ENCODE measurements at regions not wholly inside any gene's neighbourhood (a gene's known extent, or its start where the extent isn't known, plus 50 kb on each side); places are given as distances from the start of the nearest gene placed in this dataset.

DNA sequence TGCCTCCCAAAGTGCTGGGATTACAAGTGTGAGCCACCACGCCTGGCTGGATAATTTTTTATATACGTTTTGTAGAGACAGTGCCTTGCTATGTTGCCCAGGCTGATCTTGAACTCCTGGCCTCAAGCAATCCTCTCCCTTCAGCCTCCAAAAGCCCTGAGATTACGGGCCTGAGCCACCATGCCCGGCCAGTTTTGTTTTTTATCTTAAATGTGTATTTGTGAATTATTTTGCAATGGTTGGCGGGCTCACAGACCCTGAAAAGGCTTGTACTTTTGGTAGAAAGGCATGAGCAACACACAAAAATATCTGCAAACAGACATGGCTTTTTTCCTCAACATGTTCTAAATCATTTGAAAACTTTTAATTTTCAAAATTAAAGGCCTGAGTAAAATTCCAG, 73.4 kb upstream of the TMEM18 start:
- TF ChIP-seq EZH2 (IDR thresholded peaks at IDR 0.05; ENCODE audit: low read length, missing control alignments), result no peak
- TF ChIP-seq, protein P1, sequence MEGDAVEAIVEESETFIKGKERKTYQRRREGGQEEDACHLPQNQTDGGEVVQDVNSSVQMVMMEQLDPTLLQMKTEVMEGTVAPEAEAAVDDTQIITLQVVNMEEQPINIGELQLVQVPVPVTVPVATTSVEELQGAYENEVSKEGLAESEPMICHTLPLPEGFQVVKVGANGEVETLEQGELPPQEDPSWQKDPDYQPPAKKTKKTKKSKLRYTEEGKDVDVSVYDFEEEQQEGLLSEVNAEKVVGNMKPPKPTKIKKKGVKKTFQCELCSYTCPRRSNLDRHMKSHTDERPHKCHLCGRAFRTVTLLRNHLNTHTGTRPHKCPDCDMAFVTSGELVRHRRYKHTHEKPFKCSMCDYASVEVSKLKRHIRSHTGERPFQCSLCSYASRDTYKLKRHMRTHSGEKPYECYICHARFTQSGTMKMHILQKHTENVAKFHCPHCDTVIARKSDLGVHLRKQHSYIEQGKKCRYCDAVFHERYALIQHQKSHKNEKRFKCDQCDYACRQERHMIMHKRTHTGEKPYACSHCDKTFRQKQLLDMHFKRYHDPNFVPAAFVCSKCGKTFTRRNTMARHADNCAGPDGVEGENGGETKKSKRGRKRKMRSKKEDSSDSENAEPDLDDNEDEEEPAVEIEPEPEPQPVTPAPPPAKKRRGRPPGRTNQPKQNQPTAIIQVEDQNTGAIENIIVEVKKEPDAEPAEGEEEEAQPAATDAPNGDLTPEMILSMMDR (conservative IDR thresholded peaks at IDR 0.05 in 1 of 2, IDR thresholded peaks at IDR 0.05 in 1 of 2; ENCODE audit: low read depth in 1 of 2, low read length in 2 of 2), result no peak
- no peak overlapping the region for H3K4me3 ChIP-seq (replicated peaks in 1 of 4; ENCODE audit: control extremely low read depth in 1 of 4, insufficient read depth in 1 of 4, low read depth in 3 of 4, low read length in 4 of 4)
- H3K79me2 ChIP-seq (ENCODE audit: control insufficient read depth, insufficient read depth, low read length), result no peaks in the 10 kb centered on the region

DNA sequence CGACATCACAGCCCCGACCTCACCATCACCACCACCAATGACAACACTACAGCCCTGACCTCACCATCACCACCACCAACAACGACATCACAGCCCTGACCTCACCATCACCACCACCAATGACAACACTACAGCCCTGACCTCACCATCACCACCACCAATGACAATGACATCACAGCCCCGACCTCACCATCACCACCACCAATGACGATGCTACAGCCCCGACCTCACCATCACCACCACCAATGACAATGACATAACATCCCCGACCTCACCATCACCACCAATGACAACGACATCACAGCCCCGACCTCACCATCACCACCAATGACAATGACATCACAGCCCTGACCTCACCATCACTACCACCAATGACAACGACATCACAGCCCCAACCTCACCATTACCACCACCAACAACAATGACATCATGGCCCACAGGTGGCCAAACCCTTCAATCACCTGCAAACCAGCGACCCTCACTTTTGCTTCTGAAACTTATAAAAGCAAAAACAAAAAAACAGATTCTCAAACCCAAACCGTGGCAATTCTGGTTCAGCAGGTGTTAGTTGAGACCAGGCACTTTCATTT, 70.7 kb upstream of the TMEM18 start:
- no peaks in the 10 kb centered on the region for H3K79me2 ChIP-seq (ENCODE audit: control insufficient read depth, insufficient read depth, low read length)
- H3K9me3 ChIP-seq (ENCODE audit: control insufficient read depth, insufficient read depth, low read depth, low read length), result no peaks in the 10 kb centered on the region
- H4K20me1 ChIP-seq (ENCODE audit: control insufficient read depth, extremely low read depth, insufficient read depth, low read length), result no peaks in the 10 kb centered on the region
- no peaks in the 10 kb centered on the region for H3K27me3 ChIP-seq (ENCODE audit: control insufficient read depth, insufficient read depth, low read length)
- H2AFZ ChIP-seq (ENCODE audit: low read length), result no peak overlapping the region
- H3K36me3 ChIP-seq (ENCODE audit: control insufficient read depth, insufficient read depth, low read length), result no peaks in the 10 kb centered on the region
- TF ChIP-seq, protein P1 (conservative IDR thresholded peaks at IDR 0.05 in 1 of 2, IDR thresholded peaks at IDR 0.05 in 1 of 2; ENCODE audit: low read depth in 1 of 2, low read length in 2 of 2), result no peak
- no peak for TF ChIP-seq EZH2 (IDR thresholded peaks at IDR 0.05; ENCODE audit: low read length, missing control alignments)
- H3K4me2 ChIP-seq (ENCODE audit: extremely low read depth, insufficient read depth, low read length), result no peak overlapping the region
- no peak overlapping the region for H3K4me3 ChIP-seq (replicated peaks in 1 of 4; ENCODE audit: control extremely low read depth in 1 of 4, insufficient read depth in 1 of 4, low read depth in 3 of 4, low read length in 4 of 4)
- H3K27ac ChIP-seq (ENCODE audit: insufficient read depth, low read length), result no peak overlapping the region
- no peak for DNase-seq (ENCODE audit: low read depth in 2 of 2)
- H3K9ac ChIP-seq (ENCODE audit: insufficient read depth, low read length), result no peak overlapping the region
- H3K4me1 ChIP-seq (ENCODE audit: control insufficient read depth, extremely low read depth, insufficient read depth, low read length), result no peaks in the 10 kb centered on the region

More for the DNA sequence above, 73.4 kb upstream of the TMEM18 start:
- H3K9me3 ChIP-seq (ENCODE audit: control insufficient read depth, insufficient read depth, low read depth, low read length), result no peaks in the 10 kb centered on the region
- no peak overlapping the region for H2AFZ ChIP-seq (ENCODE audit: low read length)
- no peak overlapping the region for H3K4me2 ChIP-seq (ENCODE audit: extremely low read depth, insufficient read depth, low read length)
- no peak overlapping the region for H3K9ac ChIP-seq (ENCODE audit: insufficient read depth, low read length)
- no peak overlapping the region for H3K27ac ChIP-seq (ENCODE audit: insufficient read depth, low read length)
- H4K20me1 ChIP-seq (ENCODE audit: control insufficient read depth, extremely low read depth, insufficient read depth, low read length), result no peaks in the 10 kb centered on the region
- H3K4me1 ChIP-seq (ENCODE audit: control insufficient read depth, extremely low read depth, insufficient read depth, low read length), result no peaks in the 10 kb centered on the region
- DNase-seq (ENCODE audit: low read depth in 2 of 2), result no peak
- H3K27me3 ChIP-seq (ENCODE audit: control insufficient read depth, insufficient read depth, low read length), result no peaks in the 10 kb centered on the region
- no peaks in the 10 kb centered on the region for H3K36me3 ChIP-seq (ENCODE audit: control insufficient read depth, insufficient read depth, low read length)

DNA sequence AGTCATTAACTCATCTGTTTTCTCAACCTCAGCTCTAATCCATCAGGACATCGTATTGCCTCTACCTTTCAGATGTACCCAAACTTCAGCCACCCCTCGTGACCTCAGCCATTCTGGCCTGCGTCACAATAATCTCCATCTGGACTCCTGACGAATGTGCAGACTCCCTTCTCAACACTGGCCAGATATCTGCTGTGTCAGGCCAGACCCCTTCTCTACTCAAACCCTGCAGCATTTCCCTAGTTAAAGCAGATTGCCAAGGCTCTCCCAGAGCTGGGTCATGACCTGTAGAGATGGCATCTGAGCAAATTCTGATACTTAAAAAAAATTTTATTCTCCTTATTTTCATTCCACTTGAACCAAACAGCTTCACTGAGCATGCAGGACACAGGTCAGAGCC, 69.5 kb upstream of the TMEM18 start:
- Histone ChIP-seq H3K9ac (ENCODE audit: insufficient read depth, low read length) (no peak overlapping the region), H3K9me3 (ENCODE audit: control insufficient read depth, insufficient read depth, low read depth, low read length) (no peaks in the 10 kb centered on the region), H3K36me3 (ENCODE audit: control insufficient read depth, insufficient read depth, low read length) (no peaks in the 10 kb centered on the region), H3K27ac (ENCODE audit: insufficient read depth, low read length) (no peak overlapping the region), H3K4me1 (ENCODE audit: control insufficient read depth, extremely low read depth, insufficient read depth, low read length) (no peaks in the 10 kb centered on the region), H3K79me2 (ENCODE audit: control insufficient read depth, insufficient read depth, low read length) (no peaks in the 10 kb centered on the region), H3K27me3 (ENCODE audit: control insufficient read depth, insufficient read depth, low read length) (no peaks in the 10 kb centered on the region), H4K20me1 (ENCODE audit: control insufficient read depth, extremely low read depth, insufficient read depth, low read length) (no peaks in the 10 kb centered on the region), H3K4me2 (ENCODE audit: extremely low read depth, insufficient read depth, low read length) (no peak overlapping the region), H3K4me3 (replicated peaks in 1 of 4; ENCODE audit: control extremely low read depth in 1 of 4, insufficient read depth in 1 of 4, low read depth in 3 of 4, low read length in 4 of 4) (no peak overlapping the region), H2AFZ (ENCODE audit: low read length) (no peak overlapping the region)
- DNase-seq (ENCODE audit: low read depth in 2 of 2), result no peak
- no peak for TF ChIP-seq EZH2 (IDR thresholded peaks at IDR 0.05; ENCODE audit: low read length, missing control alignments)
- TF ChIP-seq, protein P1 (conservative IDR thresholded peaks at IDR 0.05 in 1 of 2, IDR thresholded peaks at IDR 0.05 in 1 of 2; ENCODE audit: low read depth in 1 of 2, low read length in 2 of 2), result no peak

All from fibroblast of lung (primary cell).